GM12878 (cell line): ENCODE measurements at regions not wholly inside any gene's neighbourhood (a gene's known extent, or its start where the extent isn't known, plus 50 kb on each side); places are given as distances from the start of the nearest gene placed in this dataset.

ENCODE experiments used
- ATAC-seq: fragments of 200-7000 bp; cut with Tn5 transposase; 3 replicates; pipeline ENCODE4 v1.9.1; 2020; ENCODE audit warnings: mild to moderate bottlenecking, moderate library complexity
- BruUV-seq: library from RNA; stranded (reverse); fragments of 400-500 nt; replicated peaks from 2 replicates; lab custom pipeline; 2021; lab: Mats Ljungman, UMichigan
- CTCF ChIA-PET: fragments of 300-600 bp; sonication (Branson Sonifier 250); formaldehyde crosslinking; extraction: SDS; loops from one replicate; lab custom pipeline; 2021; ENCODE audit warnings: inconsistent platforms; lab: Yijun Ruan, JAX
- POLR2A ChIA-PET: fragments of 350-600 bp; formaldehyde crosslinking; extraction: SDS; loops from one replicate; lab custom pipeline; 2021; ENCODE audit warnings: inconsistent platforms; lab: Charles Lee
- RAD21 ChIA-PET: fragments of 300-600 bp; sonication (Branson Sonifier 250); formaldehyde crosslinking; loops from one replicate; lab custom pipeline; 2023; ENCODE audit warnings: antibody characterized with exemption; ENCODE audit not compliant: unreplicated experiment; lab: Charles Lee
- SMC1A ChIA-PET: fragments of 300-600 bp; sonication (Branson Sonifier 250); formaldehyde crosslinking; loops from one replicate; lab custom pipeline; 2023; ENCODE audit not compliant: unreplicated experiment, uncharacterized antibody; lab: Charles Lee
- DNase-seq: peaks from one replicate; pipeline ENCODE4 v3.0.0-alpha.2; 2011; ENCODE audit warnings: low read depth, low spot score
- FAIRE-seq: peaks from 3 replicates; lab custom pipeline; 2011; peaks lifted over from hg19 to GRCh38; lab: Jason Lieb, UNC
- H2AFZ ChIP-seq: 2 replicates; pipeline ENCODE4 v1.6.0; 2011; ENCODE audit warnings: low read depth, low read length, control low read depth; ENCODE audit not compliant: control insufficient read depth
- H3K27ac ChIP-seq: 2 replicates; pipeline ENCODE4 v1.5.1; 2011; ENCODE audit warnings: control low read depth; ENCODE audit not compliant: control insufficient read depth, insufficient read depth
- H3K27me3 ChIP-seq, 2 experiments: replicated peaks in 1 of 2; 2 replicates each; pipeline versions ENCODE4 v1.6.0 to v1.6.1; 2011; ENCODE audit warnings: low read length in 1 of 2; ENCODE audit not compliant: control insufficient read depth in 2 of 2, insufficient read depth in 2 of 2
- H3K36me3 ChIP-seq, 2 experiments: 2 replicates each; pipeline ENCODE4 v1.5.1; 2011; ENCODE audit warnings: low read length in 1 of 2; ENCODE audit not compliant: control insufficient read depth in 2 of 2, insufficient read depth in 2 of 2
- H3K4me1 ChIP-seq: 2 replicates; pipeline ENCODE4 v1.6.1; 2011; ENCODE audit warnings: mild to moderate bottlenecking, low read length, moderate library complexity, mixed read lengths; ENCODE audit not compliant: control insufficient read depth, insufficient read depth
- H3K4me2 ChIP-seq: 2 replicates; pipeline ENCODE4 v1.6.0; 2011; ENCODE audit warnings: control low read depth; ENCODE audit not compliant: control insufficient read depth, insufficient read depth
- H3K4me3 ChIP-seq: fragments of 200-600 bp; sonication (generic); 2 replicates; pipeline ENCODE4 v1.5.1; 2016
- H3K79me2 ChIP-seq: 2 replicates; pipeline ENCODE4 v1.6.0; 2011; ENCODE audit warnings: low read length; ENCODE audit not compliant: control insufficient read depth, insufficient read depth
- H3K9ac ChIP-seq: 2 replicates; pipeline ENCODE4 v1.8.0; 2011; ENCODE audit warnings: low read length, control low read depth, mixed read lengths; ENCODE audit not compliant: control insufficient read depth, insufficient read depth
- H3K9me3 ChIP-seq: replicated peaks from 3 replicates; pipeline ENCODE4 v1.5.1; 2011; ENCODE audit warnings: mild to moderate bottlenecking, low read length; ENCODE audit not compliant: control insufficient read depth, insufficient read depth
- H4K20me1 ChIP-seq: 2 replicates; pipeline ENCODE4 v1.6.0; 2011; ENCODE audit not compliant: control insufficient read depth, insufficient read depth
- BCL11A ChIP-seq: IDR thresholded peaks from 2 replicates; pipeline ENCODE4 v1.6.1; 2011; ENCODE audit warnings: low read depth, low read length
- BMI1 ChIP-seq: fragments of 450-650 bp; IDR thresholded peaks from 2 replicates; pipeline ENCODE4 v1.6.1; 2016; ENCODE audit warnings: mild to moderate bottlenecking, moderate library complexity, borderline replicate concordance
- ETV6 ChIP-seq, 2 experiments: fragments of 450-650 bp in 1 of 2; IDR thresholded peaks in 1 of 2; conservative IDR thresholded peaks in 1 of 2; 2 replicates each; pipeline ENCODE4 v1.6.1; 2014; ENCODE audit warnings: antibody characterized with exemption in 1 of 2, borderline replicate concordance in 1 of 2, low read depth in 1 of 2, mild to moderate bottlenecking in 1 of 2, moderate library complexity in 1 of 2
- NFXL1 ChIP-seq: fragments of 450-650 bp; IDR thresholded peaks from 2 replicates; pipeline ENCODE4 v1.6.1; 2017; ENCODE audit warnings: antibody characterized with exemption, mild to moderate bottlenecking, borderline replicate concordance
- SUPT20H ChIP-seq: IDR thresholded peaks from 2 replicates; pipeline ENCODE4 v1.6.1; 2011; ENCODE audit warnings: low read depth, mild to moderate bottlenecking, low read length, moderate library complexity, borderline replicate concordance; ENCODE audit not compliant: control insufficient read depth
- SUZ12 ChIP-seq: fragments of 200-600 bp; sonication (generic); IDR thresholded peaks from one replicate; pipeline ENCODE4 v1.6.1; 2018; ENCODE audit warnings: antibody characterized with exemption, mild to moderate bottlenecking; ENCODE audit not compliant: unreplicated experiment
- ZBED1 ChIP-seq: IDR thresholded peaks from 2 replicates; pipeline ENCODE4 v1.6.1; 2016; ENCODE audit warnings: borderline replicate concordance
- ZNF274 ChIP-seq: IDR thresholded peaks from one replicate; pipeline ENCODE4 v1.8.0; 2011; ENCODE audit not compliant: insufficient read length, insufficient read depth
- WGBS: methylation state at CpG from one replicate; pipeline ENCODE4 v1.1.6; 2016; ENCODE audit warnings: low lambda C conversion rate; ENCODE audit not compliant: insufficient replicate concordance, insufficient coverage; ENCODE audit errors: missing lambda C conversion rate; 5-methylcytosine and 5-hydroxymethylcytosine counted together
- in situ Hi-C: fragments of 300-500 bp; cut with MboI; formaldehyde crosslinking; loops from 9 replicates; pipeline ENCODE4 v1.14.3; 2018; ENCODE audit warnings: mixed read lengths
- intact Hi-C: fragments of 100-400 bp; cut with micrococcal nuclease; formaldehyde crosslinking; loops from one replicate; pipeline ENCODE4 v1.14.2; 2022; ENCODE audit not compliant: unreplicated experiment
- TF ChIP-seq, protein P1 (sequence below): fragments of 450-650 bp; IDR thresholded peaks from 2 replicates; pipeline ENCODE4 v1.6.1; 2017; ENCODE audit warnings: mild to moderate bottlenecking
- TF ChIP-seq, protein P2 (sequence below): fragments of 450-650 bp; IDR thresholded peaks from 2 replicates; pipeline ENCODE4 v1.6.1; 2014; ENCODE audit warnings: mild to moderate bottlenecking
- TF ChIP-seq, protein P3 (sequence below): fragments of 150-350 bp; IDR thresholded peaks from 2 replicates; pipeline ENCODE4 v1.6.1; 2016; ENCODE audit warnings: low read depth, low read length

DNA sequence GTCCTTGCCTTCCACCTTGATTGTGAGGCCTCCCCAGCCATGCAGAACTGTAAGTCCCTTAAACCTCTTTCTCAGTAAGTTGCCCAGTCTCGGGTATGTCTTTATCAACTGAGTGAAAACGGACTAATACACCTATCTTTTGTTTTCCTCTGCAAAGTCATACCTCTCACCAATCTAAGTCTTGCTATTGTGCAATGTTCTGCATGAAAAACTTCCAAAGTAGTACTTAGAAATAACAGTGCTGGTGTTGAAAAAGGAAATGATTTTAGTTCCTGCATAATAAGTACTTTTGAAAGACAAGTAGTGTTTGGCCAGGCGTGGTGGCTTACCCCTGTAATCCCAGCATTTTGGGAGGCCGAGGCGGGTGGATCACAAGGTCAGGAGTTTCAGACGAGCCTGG is 573.5 kb downstream of the ANKRD50 start:
- Histone ChIP-seq H3K4me2 (no peak overlapping the region), H3K4me3 (no peak overlapping the region), H2AFZ (no peak overlapping the region), H3K4me1 (no peaks in the 10 kb centered on the region), H3K79me2 (no peaks in the 10 kb centered on the region), H3K36me3 (no peaks in the 10 kb centered on the region), H3K27ac (no peak overlapping the region), H4K20me1 (no peaks in the 10 kb centered on the region), H3K27me3 (no peaks in the 10 kb centered on the region), H3K9me3 (no peaks in the 10 kb centered on the region), H3K9ac (no peak overlapping the region)
- TF ChIP-seq ZBED1 (no peak), SUPT20H (no peak), BCL11A (no peak), ZNF274 (no peak), BMI1 (no peak), ETV6 (conservative IDR thresholded peaks at IDR 0.05 in 1 of 2, IDR thresholded peaks at IDR 0.05 in 1 of 2; ENCODE audit: borderline replicate concordance in 1 of 2, low read depth in 1 of 2) (no peak), SUZ12 (no peak), NFXL1 (no peak)
- TF ChIP-seq, protein P1, sequence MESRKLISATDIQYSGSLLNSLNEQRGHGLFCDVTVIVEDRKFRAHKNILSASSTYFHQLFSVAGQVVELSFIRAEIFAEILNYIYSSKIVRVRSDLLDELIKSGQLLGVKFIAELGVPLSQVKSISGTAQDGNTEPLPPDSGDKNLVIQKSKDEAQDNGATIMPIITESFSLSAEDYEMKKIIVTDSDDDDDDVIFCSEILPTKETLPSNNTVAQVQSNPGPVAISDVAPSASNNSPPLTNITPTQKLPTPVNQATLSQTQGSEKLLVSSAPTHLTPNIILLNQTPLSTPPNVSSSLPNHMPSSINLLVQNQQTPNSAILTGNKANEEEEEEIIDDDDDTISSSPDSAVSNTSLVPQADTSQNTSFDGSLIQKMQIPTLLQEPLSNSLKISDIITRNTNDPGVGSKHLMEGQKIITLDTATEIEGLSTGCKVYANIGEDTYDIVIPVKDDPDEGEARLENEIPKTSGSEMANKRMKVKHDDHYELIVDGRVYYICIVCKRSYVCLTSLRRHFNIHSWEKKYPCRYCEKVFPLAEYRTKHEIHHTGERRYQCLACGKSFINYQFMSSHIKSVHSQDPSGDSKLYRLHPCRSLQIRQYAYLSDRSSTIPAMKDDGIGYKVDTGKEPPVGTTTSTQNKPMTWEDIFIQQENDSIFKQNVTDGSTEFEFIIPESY: no peak
- TF ChIP-seq, protein P2, sequence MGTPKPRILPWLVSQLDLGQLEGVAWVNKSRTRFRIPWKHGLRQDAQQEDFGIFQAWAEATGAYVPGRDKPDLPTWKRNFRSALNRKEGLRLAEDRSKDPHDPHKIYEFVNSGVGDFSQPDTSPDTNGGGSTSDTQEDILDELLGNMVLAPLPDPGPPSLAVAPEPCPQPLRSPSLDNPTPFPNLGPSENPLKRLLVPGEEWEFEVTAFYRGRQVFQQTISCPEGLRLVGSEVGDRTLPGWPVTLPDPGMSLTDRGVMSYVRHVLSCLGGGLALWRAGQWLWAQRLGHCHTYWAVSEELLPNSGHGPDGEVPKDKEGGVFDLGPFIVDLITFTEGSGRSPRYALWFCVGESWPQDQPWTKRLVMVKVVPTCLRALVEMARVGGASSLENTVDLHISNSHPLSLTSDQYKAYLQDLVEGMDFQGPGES: no peak
- TF ChIP-seq, protein P3, sequence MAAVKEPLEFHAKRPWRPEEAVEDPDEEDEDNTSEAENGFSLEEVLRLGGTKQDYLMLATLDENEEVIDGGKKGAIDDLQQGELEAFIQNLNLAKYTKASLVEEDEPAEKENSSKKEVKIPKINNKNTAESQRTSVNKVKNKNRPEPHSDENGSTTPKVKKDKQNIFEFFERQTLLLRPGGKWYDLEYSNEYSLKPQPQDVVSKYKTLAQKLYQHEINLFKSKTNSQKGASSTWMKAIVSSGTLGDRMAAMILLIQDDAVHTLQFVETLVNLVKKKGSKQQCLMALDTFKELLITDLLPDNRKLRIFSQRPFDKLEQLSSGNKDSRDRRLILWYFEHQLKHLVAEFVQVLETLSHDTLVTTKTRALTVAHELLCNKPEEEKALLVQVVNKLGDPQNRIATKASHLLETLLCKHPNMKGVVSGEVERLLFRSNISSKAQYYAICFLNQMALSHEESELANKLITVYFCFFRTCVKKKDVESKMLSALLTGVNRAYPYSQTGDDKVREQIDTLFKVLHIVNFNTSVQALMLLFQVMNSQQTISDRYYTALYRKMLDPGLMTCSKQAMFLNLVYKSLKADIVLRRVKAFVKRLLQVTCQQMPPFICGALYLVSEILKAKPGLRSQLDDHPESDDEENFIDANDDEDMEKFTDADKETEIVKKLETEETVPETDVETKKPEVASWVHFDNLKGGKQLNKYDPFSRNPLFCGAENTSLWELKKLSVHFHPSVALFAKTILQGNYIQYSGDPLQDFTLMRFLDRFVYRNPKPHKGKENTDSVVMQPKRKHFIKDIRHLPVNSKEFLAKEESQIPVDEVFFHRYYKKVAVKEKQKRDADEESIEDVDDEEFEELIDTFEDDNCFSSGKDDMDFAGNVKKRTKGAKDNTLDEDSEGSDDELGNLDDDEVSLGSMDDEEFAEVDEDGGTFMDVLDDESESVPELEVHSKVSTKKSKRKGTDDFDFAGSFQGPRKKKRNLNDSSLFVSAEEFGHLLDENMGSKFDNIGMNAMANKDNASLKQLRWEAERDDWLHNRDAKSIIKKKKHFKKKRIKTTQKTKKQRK: no peak
- FAIRE-seq (no peak), DNase-seq (no peak), ATAC-seq (no peak)
- 23% methylated on average over 6 of the region's 6 CpGs for WGBS
- intact Hi-C loops (no loop called here), in situ Hi-C loops (no loop called here)
- RAD21 ChIA-PET: no interaction called here
- CTCF ChIA-PET: no interaction called here
- SMC1A ChIA-PET: no interaction called here
- POLR2A ChIA-PET: no interaction called here
- BruUV-seq: no TSS peak
